Activated gamma-delta T cell (primary cell): ENCODE measurements at regions not wholly inside any gene's neighbourhood (a gene's known extent, or its start where the extent isn't known, plus 50 kb on each side); places are given as distances from the start of the nearest gene placed in this dataset.

Experiments
- DNase-seq: peaks from one replicate; lab custom pipeline; 2025; lab: John Stamatoyannopoulos, UW

DNA sequence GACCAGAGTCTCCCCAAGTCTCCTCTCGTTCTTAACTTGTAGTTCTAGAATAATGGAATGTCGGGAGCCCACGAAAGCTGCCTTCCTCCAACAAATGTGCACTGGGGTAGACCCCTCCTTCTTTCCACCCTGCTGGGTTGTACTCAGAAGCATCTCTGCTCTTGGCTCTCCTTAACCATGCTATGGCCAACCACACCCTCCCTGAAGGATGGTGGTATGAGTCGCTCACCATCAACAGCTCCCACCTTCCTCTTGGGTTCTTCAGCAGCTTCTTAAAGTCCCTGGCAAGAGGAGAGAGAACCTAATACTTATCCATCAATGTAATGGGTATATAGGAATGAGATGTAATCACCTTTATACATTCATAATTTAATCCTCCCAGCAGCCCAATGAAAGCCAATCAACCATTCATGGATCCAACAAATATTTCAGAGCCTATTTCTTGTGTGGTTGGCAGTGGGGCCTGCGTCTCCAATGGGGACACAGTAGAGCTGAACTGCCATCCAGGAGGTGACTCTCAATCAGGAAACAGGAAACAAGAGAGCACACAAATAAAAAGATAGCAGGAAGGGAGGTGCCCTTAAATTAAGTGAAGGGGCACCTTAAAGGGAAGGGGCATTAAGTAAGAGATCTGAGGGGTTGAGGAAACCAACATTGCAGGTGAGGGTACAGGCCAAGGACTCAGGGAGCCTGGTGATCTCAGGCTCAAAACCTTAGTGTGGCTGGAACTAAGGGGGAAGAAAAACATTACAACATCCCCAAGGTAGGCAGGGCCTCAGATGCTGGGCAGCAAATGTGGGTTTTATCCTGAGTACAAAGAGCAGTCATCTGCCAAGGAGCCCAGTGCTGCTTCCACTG, 64.4 kb upstream of the ETS2 start:
- DNase-seq: no peak

DNA sequence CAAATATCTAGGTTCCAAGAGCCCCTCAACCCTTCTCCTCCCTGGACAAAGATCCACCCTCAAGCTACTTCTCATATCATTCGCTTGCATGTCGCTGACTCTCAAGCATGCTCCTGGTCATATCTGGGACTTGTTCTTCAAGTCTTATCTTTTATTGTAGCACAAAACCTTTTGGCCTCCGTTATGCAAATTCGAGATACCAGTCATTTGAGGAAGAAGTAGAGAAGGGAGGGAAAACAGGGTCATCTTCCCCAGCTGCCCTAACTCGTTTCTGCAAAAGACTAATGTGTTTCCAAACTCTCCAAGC, 63.8 kb upstream of the ETS2 start:
- no peak for DNase-seq

DNA sequence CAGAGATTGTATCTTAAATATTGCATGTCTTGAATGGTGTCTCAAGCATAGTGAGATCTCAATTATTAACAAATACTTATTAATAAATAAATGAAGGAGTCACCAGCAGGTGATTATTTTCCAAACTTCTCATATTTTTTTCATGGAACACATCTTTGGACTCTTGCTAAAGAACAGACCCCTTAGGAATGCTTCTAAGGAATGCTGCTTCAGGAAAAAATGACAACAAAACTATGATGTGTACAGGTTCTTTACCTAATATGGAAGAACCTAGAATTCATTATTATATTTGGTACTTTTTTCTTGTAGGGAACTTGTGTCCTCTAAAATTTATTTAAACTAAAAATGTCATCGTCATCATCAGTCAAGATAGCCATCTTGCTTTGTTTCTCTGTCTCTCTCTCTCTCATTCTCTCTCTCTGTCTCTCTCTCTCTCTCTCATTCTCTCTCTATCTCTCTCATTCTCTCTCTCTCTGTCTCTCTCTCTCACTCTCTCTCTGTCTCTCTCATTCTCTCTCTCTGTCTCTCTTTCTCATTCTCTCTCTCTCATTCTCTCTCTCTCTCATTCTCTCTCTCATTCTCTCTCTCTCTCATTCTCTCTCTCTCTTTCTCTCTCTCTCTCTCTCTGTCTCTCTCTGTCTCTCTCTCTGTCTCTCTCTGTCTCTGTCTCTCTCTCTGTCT, 63.0 kb upstream of the ETS2 start:
- DNase-seq: no peak

DNA sequence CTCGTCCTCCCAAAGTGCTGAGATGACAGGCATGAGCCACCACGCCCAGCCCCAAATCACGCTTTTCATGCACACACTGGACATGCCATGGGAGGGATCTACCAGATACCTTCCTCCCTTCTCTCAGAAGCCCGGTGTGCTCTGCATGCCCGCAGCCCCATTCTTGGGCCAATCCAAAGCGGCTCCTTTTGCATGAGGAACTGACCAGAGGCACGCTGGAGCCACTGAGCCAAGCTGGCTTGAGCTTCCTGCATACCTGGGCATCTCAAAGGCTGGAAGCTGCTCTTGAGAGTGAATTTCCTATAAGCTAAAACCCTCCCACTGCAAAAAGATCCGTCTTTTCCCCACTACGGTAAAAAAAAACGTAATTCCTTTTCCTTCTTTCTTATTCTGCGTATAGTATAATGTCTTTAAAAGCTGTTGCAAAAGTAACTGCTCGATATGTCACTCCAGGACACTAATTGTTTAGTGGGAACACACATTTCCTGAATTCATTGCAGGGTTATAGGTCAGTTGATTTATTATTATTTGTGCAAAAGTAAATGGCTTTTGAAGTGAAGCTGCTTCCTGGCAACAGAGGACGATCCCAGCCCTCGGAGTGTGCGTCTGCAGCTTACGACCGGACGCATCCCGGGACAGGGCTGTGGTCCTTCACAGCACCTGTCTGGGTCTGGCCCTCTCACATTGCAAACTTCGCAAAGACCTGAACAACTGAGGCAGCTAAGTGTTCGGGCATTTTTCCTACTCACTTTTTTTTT, 61.8 kb upstream of the ETS2 start:
- no peak for DNase-seq

DNA sequence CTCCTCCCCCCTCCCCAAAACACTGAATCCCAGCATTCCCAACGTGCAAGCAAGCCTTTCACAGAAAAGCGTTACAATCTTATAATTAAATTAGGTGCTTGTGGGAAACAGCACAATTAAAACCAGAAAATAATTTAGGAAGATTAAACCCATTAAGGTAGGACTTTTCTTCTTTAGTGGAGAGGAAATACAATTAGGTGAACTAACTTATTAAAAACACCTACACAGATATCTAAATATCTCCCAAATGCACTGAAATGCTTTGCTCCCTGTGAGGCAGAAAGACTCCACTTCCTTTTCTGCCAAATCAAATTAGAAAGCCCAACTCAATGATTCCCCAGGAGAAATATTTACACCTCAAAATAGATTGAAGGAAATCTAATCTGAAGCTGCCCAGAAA, 60.9 kb upstream of the ETS2 start:
- no peak for DNase-seq

DNA sequence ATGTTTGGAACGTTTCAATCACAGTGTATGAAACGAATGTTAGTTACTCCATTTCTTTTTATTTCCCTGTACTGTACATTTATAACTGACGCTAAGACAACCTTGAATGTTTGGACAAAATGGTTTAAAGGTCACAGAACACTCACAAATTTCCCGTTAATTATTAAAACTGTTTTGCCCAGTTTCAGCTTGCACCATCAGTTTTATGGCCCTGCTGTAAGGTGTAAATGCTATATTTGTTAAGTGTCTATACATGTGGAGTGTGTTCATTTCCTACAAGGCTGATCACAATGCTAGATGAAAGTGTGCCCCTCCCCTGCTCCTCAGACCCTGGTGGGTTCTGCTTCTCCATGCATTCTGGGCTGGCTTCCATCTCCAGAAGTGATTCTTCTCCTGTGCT, 57.9 kb upstream of the ETS2 start:
- no peak for DNase-seq

DNA sequence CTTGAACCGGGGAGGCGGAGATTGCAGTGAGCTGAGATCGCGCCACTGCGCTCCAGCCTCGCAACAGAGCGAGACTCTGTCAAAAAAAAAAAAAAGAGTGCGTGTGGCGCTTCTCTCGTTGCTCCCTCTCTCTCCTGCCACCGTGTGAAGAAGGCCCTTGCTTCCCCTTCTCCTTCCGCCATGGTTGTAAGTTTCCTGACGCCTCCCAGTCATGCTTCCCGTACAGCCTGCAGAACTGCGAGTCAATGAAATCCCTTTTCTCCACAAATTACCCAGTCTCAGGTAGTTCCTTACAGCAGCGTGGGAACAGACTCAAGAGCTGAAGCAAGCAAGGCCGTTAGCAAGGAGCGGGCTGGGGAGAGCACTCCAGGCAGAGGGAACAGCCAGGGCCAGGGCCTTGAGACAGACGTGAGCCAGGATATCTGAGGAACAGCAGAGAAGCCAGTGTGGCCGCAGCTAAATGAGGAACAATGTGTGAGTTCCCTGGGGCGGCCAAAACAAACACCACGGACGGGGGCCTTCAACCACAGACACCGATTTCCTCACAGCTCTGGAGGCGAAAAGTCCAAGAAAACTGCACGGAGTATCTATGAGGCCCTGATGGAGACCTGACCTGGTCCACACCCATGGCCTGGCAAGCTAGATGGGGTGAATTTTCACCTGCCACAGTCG, 54.2 kb upstream of the ETS2 start:
- DNase-seq: no peak

DNA sequence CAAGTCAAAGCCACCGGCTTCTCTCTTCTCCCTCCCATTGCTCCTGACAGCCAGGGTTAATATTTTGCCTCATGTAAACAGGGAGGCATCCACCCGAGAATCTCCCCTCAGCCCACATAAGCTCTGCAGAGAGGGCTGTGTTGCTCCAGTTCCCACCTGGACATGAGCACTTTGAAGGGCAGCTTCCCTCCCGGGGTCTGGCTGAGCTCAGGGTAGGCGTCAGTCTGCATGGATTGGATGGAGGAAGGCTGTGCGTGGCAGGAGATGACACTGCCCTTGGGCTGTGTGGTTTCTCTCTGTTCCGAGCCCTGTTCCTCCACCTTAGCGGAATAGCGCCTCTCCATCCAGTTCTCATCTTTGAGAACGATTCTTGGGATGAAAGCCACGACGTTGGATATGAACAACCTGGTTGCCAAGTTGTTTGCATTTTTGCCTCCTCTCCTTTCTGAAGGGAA, 53.7 kb upstream of the ETS2 start:
- no peak for DNase-seq

DNA sequence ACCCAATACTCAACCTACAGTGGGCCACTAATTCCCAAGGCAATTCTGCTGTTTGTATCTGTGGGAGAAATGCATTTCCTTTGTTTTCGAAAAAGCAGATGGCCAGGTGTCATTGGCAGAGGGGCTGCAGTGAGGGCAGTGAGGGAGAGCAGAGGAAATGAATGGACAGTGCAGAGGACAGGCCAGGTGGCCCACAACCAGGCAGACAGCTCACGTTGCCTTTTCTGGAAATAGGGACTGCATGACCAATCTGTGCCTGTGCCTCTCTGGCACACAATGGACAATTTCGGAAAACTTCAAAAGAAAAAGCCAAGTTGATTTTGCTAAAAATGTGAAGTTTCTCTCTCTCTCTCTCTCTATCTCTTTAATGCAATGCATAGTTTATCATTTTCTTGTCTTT, 52.6 kb upstream of the ETS2 start:
- DNase-seq: no peak

DNA sequence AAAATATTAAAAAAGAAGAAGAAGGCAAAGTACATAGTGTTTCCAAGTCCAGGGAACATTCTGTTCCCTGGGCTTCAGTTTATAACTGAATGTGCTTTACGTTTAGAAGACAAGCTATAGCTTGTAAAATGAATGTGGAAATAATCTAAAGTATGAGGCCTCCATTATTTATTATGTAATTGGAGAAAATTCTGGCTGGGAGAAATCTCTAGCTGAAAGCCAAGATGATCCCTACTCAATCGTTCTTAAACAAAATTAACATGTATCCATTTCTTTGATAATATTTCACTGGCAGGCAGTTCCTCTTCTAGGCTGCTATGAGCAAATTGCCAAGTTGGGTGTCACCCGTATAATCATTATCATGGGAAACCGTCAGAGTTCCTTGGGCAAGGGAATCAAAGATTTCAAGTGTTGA, 52.2 kb upstream of the ETS2 start:
- no peak for DNase-seq
